Fibroblast of peridontal ligament (primary cell): ENCODE measurements at regions not wholly inside any gene's neighbourhood (a gene's known extent, or its start where the extent isn't known, plus 50 kb on each side); places are given as distances from the start of the nearest gene placed in this dataset.

ENCODE experiments used
- DNase-seq: peaks from one replicate; pipeline ENCODE4 v3.0.0-alpha.2; 2010; ENCODE audit errors: extremely low read depth

DNA sequence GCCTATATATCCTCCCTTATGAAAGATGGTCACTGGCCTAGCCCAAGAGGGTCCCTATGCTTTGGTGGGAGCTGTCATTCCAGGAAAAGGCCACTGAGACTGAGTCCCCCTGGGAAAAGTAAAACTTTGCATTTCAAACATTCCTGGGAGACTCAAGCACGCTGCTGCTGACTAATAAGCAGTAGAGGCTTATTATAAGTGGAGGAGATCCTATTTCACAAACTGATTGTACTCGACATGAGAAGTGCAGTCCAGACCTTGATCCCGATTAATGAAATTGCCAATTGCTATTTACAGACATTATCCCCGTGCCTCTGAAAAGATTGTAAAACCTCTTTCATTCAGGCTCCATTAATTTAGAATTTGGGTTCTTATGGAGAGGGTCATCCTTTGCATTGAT, 96.6 kb downstream of the EMP1 start:
- DNase-seq = peak; percentile 22

- DNase-seq = peak; percentile 68
Observed at GRCh38 chr12:13289653-13290289, 93.2 kb downstream of the EMP1 start.

- no peak for DNase-seq
Observed at GRCh38 chr12:13288937-13289652, 92.6 kb downstream of the EMP1 start.

DNA sequence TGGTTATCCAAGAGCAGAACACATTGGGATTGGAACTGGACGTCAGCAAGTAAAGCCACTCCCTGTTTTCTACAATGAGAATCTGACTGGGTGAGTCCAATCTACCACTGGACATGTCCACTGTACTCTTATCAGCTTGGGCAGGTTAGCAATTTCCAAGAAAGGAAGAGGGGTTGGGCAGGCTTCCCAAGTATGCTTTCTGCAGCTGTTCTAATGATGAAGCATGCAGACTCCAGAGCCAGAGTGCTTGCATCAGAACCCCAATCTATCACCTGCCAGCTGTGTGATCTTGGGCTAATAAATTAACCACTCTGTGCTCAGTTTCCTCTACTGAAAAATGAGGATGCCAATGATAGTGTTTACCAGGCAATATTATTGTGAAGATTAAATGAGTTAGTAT, 92.0 kb downstream of the EMP1 start:
- no peak for DNase-seq

- no peak for DNase-seq
Observed at GRCh38 chr12:13283867-13284266, 87.3 kb downstream of the EMP1 start.

DNA sequence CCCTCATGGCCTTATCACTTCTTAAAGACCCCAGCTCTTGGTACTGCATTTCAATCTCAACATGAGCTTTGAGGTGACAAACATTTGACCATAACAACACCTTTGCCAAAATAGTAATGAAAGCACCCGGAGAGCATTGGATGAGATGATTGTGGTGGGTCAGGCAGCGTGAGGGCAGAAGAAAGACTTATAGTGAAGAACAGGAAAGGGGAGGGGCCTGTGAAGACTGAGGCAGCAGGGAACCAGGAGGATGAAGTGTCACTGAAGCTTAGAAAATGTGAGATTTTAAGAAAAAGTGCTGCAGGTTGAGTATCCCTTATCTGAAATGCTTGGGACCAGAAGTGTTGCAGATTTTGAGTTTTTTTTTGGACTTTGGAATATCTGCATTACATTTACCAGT, 86.3 kb downstream of the EMP1 start:
- DNase-seq = no peak

- DNase-seq = peak; percentile 50
Observed at GRCh38 chr12:13278249-13278787, 81.8 kb downstream of the EMP1 start.

- DNase-seq = no peak
Observed at GRCh38 chr12:13277293-13277692, 80.8 kb downstream of the EMP1 start.

- DNase-seq = no peak
Observed at GRCh38 chr12:13275241-13276085, 78.9 kb downstream of the EMP1 start.

DNA sequence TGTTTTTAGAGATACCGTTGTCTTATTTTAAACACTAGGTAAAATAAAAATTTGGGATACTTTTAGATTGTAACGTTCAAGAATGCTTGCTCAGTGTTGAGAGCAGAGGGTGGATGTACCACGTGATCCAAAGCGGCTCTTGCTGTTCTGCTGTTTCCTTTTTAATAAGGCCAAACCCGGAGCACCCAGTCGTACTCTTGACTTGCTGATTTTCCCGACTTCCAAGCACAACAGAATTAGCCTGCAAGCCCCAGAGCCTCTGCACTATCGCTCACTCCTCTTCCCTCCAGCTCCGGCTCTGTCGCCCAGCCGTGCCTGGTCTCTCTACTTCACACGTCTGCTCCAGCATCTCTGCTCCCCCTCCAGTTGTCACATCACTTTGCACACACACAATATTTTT, 77.3 kb downstream of the EMP1 start:
- no peak for DNase-seq

- DNase-seq = no peak
Observed at GRCh38 chr12:13273097-13273496, 76.6 kb downstream of the EMP1 start.

GRCh38 chr12:13270817-13271216, 74.3 kb downstream of the EMP1 start:
- DNase-seq = no peak
